ENCODE measurements at regions not wholly inside any gene's neighbourhood (a gene's known extent, or its start where the extent isn't known, plus 50 kb on each side); places are given as distances from the start of the nearest gene placed in this dataset.
"Not testable (repeated sequence)": the region's sequence is repeated elsewhere in the genome, so short reads cannot be mapped to it uniquely, and the experiment has no call there.

DNA sequence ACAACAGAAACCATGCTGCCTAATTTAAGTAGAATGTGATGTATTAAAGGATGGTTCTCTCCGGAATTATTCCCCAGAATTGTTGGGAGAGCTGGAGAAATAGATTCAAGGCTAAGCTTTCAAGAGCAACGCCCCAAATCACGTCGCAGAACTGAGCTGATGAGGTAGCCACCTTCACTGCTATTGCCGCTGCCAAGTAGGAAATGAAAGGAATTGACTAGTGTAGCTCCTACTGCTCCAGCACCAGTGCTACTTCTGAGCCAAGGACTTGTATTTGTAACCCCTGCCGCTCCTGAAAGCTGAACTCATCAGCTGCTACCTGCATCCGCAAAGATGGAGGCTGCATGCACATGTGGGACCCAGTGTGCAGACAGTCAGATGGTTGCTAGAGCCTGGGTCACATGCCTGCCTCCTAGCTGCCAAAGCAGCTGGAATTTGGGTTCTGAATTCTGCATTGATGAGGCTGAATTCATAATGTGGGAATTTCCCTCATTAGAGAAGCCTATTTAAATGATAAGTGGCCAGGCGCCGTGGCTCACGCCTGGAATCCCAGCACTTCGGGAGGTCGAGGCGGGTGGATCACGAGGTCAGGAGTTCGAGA is 173.9 kb downstream of the PDGFRA start:
- ChIA-PET CTCF (no interaction called here), POLR2A (no interaction called here)
- Histone ChIP-seq H3K27me3 (ENCODE audit: control insufficient read depth, insufficient read depth, low read length) (peaks cover 12% of the 10 kb centered on the region), H3K4me3 (ENCODE audit: low read depth, low read length) (no peak overlapping the region), H3K27ac (ENCODE audit: low read depth, low read length) (no peak overlapping the region), H3K9me3 (ENCODE audit: control insufficient read depth, insufficient read depth, low read length) (no peaks in the 10 kb centered on the region)
- TF ChIP-seq, protein P1, sequence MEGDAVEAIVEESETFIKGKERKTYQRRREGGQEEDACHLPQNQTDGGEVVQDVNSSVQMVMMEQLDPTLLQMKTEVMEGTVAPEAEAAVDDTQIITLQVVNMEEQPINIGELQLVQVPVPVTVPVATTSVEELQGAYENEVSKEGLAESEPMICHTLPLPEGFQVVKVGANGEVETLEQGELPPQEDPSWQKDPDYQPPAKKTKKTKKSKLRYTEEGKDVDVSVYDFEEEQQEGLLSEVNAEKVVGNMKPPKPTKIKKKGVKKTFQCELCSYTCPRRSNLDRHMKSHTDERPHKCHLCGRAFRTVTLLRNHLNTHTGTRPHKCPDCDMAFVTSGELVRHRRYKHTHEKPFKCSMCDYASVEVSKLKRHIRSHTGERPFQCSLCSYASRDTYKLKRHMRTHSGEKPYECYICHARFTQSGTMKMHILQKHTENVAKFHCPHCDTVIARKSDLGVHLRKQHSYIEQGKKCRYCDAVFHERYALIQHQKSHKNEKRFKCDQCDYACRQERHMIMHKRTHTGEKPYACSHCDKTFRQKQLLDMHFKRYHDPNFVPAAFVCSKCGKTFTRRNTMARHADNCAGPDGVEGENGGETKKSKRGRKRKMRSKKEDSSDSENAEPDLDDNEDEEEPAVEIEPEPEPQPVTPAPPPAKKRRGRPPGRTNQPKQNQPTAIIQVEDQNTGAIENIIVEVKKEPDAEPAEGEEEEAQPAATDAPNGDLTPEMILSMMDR (IDR thresholded peaks at IDR 0.05; ENCODE audit: low read depth, low read length): no peak
- no peak for DNase-seq (ENCODE audit: low read depth, low spot score)

DNA sequence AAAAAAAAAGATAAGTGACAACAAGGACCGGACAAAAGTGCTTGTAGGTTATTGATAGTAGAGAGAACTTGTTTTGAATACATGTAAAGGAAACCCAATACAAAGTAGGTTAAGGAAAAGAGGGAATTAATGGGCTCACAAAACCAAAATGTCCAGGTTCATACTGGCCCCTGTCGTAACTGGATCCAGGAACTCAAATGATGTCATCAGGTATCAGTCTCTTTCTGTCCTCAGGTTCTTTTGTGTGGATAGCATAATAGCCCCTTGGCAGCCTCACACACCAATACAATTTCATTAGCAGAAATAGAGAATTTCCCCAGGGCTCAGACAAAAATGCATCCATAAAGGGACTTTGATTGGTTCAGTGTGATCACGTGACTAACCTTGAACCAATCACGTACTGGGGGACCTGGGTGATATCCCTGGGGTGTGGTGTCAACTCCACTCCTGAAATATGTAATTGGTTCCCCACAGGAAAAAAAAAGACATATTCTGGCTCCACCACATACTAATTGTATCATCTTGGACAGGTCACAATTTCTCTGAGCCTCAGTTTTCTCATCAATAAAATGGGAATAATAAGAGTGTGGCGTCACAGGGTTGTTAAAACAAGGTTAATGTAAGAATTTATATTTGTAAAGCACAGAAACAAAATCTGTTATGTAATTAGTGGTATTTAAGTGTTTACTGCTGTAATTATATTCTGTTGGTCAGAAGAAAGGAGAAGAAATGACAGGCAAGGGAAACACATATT is 174.8 kb downstream of the PDGFRA start:
- Histone ChIP-seq H3K27me3 (ENCODE audit: control insufficient read depth, insufficient read depth, low read length) (peaks cover 12% of the 10 kb centered on the region), H3K4me3 (ENCODE audit: low read depth, low read length) (no peak overlapping the region), H3K27ac (ENCODE audit: low read depth, low read length) (no peak overlapping the region), H3K9me3 (ENCODE audit: control insufficient read depth, insufficient read depth, low read length) (no peaks in the 10 kb centered on the region)
- CTCF ChIA-PET: no interaction called here
- POLR2A ChIA-PET: no interaction called here
- no peak for DNase-seq (ENCODE audit: low read depth, low spot score)
- TF ChIP-seq, protein P1 (IDR thresholded peaks at IDR 0.05; ENCODE audit: low read depth, low read length): no peak

DNA sequence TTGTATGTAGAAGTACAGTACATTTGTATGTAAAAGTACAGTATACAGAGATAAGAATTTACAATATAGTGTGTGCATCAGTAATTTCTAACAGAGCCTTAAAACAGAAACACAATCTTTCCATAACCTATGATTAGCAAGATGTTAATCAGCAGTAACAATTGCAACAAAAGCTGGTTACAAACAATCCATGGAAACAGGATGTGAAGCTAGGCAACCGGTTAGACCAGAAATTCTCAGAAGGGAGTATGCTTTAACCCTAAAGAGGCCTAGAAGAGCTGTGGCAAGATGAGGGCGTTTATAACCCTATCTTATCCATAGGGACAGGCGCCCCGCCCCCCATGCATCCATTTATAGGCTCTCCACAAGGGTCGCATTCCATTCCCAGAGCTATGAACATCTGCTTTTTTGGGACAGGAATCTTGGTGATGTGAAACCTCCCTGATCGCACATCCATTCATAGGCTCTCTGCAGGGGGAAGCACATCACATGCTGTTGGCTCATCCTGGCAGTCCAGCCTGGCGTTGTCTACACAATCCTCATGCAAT is 180.3 kb downstream of the PDGFRA start:
- POLR2A ChIA-PET; H3K27ac ChIP-seq (ENCODE audit: low read depth, low read length); H3K4me3 ChIP-seq (ENCODE audit: low read depth, low read length); CTCF ChIA-PET; H3K9me3 ChIP-seq (ENCODE audit: control insufficient read depth, insufficient read depth, low read length); DNase-seq (ENCODE audit: low read depth, low spot score); H3K27me3 ChIP-seq (ENCODE audit: control insufficient read depth, insufficient read depth, low read length): not testable (repeated sequence)

DNA sequence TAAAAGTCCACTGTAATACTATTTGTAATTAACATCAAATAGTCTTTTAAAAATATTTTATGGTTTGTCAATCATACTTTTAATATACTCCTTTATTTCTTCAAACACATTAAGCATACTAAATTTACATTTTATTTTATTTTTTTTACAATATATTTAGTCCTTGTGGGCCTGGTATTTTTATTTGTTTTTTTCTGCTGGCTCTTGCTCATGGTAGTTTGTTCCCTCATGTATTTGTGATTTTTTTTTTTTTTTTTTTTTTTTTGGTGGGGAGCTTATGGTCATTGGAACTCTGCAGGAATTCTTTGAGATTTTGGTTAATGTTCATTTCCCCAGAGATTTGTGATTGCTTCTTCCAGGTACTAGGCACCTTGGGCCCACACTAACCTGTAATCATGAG is 185.5 kb downstream of the PDGFRA start:
- ChIA-PET CTCF (no interaction called here), POLR2A (no interaction called here)

DNA sequence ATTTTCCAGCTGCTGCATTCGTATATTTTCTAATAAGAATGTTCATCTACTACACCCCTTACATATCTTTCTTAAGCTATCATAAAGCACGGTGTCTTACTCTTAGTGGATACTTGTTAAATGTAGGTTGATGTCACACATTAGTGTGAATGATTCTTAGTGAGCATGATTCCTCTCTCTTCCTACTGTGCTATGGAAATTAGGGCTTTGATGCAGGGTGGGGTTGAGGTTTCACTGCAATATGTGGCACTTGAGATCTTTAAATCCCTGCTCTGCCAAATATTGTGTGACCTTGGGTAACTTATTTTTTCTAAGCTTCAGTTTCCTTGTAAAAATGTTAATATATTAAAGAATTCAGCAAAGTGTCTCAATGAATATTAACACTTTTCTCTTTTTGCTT is 188.4 kb downstream of the PDGFRA start:
- Histone ChIP-seq H3K27ac (ENCODE audit: low read depth, low read length) (no peak overlapping the region), H3K9me3 (ENCODE audit: control insufficient read depth, insufficient read depth, low read length) (no peaks in the 10 kb centered on the region), H3K27me3 (ENCODE audit: control insufficient read depth, insufficient read depth, low read length) (no peaks in the 10 kb centered on the region), H3K4me3 (ENCODE audit: low read depth, low read length) (no peak overlapping the region)
- POLR2A ChIA-PET: no interaction called here
- DNase-seq (ENCODE audit: low read depth, low spot score): no peak
- CTCF ChIA-PET: interaction anchor here (1.0 kb wide), 1 partner anchor 17 kb away, joined by 4 read pairs; no protein-coding TSS in a partner anchor
- TF ChIP-seq, protein P1 (IDR thresholded peaks at IDR 0.05; ENCODE audit: low read depth, low read length): no peak

More for the DNA sequence above, 185.5 kb downstream of the PDGFRA start:
- H3K9me3 ChIP-seq (ENCODE audit: control insufficient read depth, insufficient read depth, low read length): no peaks in the 10 kb centered on the region
- DNase-seq (ENCODE audit: low read depth, low spot score): no peak
- no peaks in the 10 kb centered on the region for H3K27me3 ChIP-seq (ENCODE audit: control insufficient read depth, insufficient read depth, low read length)
- no peak overlapping the region for H3K27ac ChIP-seq (ENCODE audit: low read depth, low read length)
- H3K4me3 ChIP-seq (ENCODE audit: low read depth, low read length): no peak overlapping the region
- TF ChIP-seq, protein P1 (IDR thresholded peaks at IDR 0.05; ENCODE audit: low read depth, low read length): no peak
